SU-DHL-6 (cell line): ENCODE measurements at regions not wholly inside any gene's neighbourhood (a gene's known extent, or its start where the extent isn't known, plus 50 kb on each side); places are given as distances from the start of the nearest gene placed in this dataset.

Source experiments
- H2AFZ ChIP-seq: fragments of 200-600 bp; sonication (generic); 2 replicates; pipeline ENCODE4 v1.6.1; 2014; ENCODE audit warnings: low read depth, mild to moderate bottlenecking, moderate library complexity, mixed read lengths, antibody characterized with exemption, low read length; ENCODE audit not compliant: severe bottlenecking
- H3F3A ChIP-seq: fragments of 200-600 bp; shearing (Covaris generic); 2 replicates; pipeline ENCODE4 v1.6.0; 2016; ENCODE audit warnings: antibody characterized with exemption, mild to moderate bottlenecking; ENCODE audit not compliant: insufficient read depth
- H3K27ac ChIP-seq: fragments of 200-600 bp; sonication (generic); 2 replicates; pipeline ENCODE4 v1.5.1; 2016; ENCODE audit warnings: low read depth, mild to moderate bottlenecking, low read length, moderate library complexity, mixed read lengths
- H3K27me3 ChIP-seq: fragments of 200-600 bp; sonication (generic), shearing (Covaris generic); 2 replicates; pipeline ENCODE4 v1.6.0; 2014; ENCODE audit warnings: mild to moderate bottlenecking, low read length
- H3K36me3 ChIP-seq: fragments of 200-600 bp; sonication (generic); 2 replicates; pipeline ENCODE4 v1.6.1; 2014; ENCODE audit warnings: mild to moderate bottlenecking, low read length, mixed read lengths
- H3K4me2 ChIP-seq: fragments of 300-600, 200-600 bp; shearing (Covaris generic), sonication (generic); 2 replicates; pipeline ENCODE4 v1.6.0; 2014; ENCODE audit warnings: low read length, low read depth, mild to moderate bottlenecking; ENCODE audit not compliant: poor library complexity, severe bottlenecking
- H3K4me3 ChIP-seq: fragments of 200-600 bp; sonication (generic); 2 replicates; pipeline ENCODE4 v1.5.1; 2014; ENCODE audit warnings: antibody characterized with exemption, low read length, mild to moderate bottlenecking, mixed read lengths; ENCODE audit not compliant: insufficient read depth, poor library complexity, severe bottlenecking
- H3K79me2 ChIP-seq: fragments of 200-600 bp; sonication (generic); 2 replicates; pipeline ENCODE4 v1.6.1; 2014; ENCODE audit warnings: mild to moderate bottlenecking, low read length, moderate library complexity; ENCODE audit not compliant: insufficient read depth
- H3K9ac ChIP-seq: fragments of 200-600 bp; sonication (generic); 2 replicates; pipeline ENCODE4 v1.7.0; 2014; ENCODE audit warnings: mild to moderate bottlenecking, low read length
- H3K9me2 ChIP-seq: fragments of 200-600 bp; sonication (generic); replicated peaks from 2 replicates; pipeline ENCODE4 v1.6.1; 2014; ENCODE audit warnings: low read length; ENCODE audit not compliant: insufficient read depth
- H3K9me3 ChIP-seq: fragments of 200-600 bp; sonication (generic); 2 replicates; pipeline ENCODE4 v1.6.1; 2014; ENCODE audit warnings: low read length, mixed read lengths; ENCODE audit not compliant: insufficient read depth
- H4K20me1 ChIP-seq: fragments of 200-600 bp; sonication (generic); 2 replicates; pipeline ENCODE4 v1.6.1; 2014; ENCODE audit warnings: low read depth, mild to moderate bottlenecking, antibody characterized with exemption, low read length, moderate library complexity, mixed read lengths
- EZH2phosphoT487 ChIP-seq: fragments of 200-600 bp; sonication (generic), shearing (Covaris generic); conservative IDR thresholded peaks from 2 replicates; pipeline ENCODE4 v1.6.1; 2018; ENCODE audit warnings: mild to moderate bottlenecking, antibody characterized with exemption, low read length, moderate library complexity, mixed read lengths
- TF ChIP-seq, protein P1 (sequence below): fragments of 200-600 bp; sonication (generic); IDR thresholded peaks from one replicate; pipeline ENCODE4 v1.5.1; 2017; ENCODE audit warnings: antibody characterized with exemption, mild to moderate bottlenecking, low read length, moderate library complexity; ENCODE audit not compliant: insufficient read depth, poor library complexity, severe bottlenecking

DNA sequence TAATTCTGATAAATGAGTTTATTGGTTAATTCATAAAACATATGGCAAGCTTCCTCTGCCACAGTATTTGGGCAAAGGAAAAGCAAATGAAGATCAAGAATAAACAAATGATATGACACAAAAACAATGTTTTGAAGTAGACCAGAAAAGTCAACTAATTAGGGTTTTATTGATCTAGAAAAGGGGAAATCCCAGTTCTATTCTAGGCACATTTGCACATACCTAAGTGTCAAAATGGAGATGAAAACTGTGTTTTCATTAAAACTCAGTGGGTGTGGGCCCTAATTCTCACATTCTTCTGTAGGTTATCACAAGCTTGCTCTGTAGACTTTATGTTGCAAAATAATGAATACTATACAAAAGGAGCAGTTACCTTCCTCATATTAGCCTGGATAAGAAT is 69.0 kb upstream of the TENT5A start:
- H3K9me2 ChIP-seq: no peaks in the 10 kb centered on the region
- H3K27ac ChIP-seq: no peak overlapping the region
- TF ChIP-seq EZH2phosphoT487: no peak
- TF ChIP-seq, protein P1, sequence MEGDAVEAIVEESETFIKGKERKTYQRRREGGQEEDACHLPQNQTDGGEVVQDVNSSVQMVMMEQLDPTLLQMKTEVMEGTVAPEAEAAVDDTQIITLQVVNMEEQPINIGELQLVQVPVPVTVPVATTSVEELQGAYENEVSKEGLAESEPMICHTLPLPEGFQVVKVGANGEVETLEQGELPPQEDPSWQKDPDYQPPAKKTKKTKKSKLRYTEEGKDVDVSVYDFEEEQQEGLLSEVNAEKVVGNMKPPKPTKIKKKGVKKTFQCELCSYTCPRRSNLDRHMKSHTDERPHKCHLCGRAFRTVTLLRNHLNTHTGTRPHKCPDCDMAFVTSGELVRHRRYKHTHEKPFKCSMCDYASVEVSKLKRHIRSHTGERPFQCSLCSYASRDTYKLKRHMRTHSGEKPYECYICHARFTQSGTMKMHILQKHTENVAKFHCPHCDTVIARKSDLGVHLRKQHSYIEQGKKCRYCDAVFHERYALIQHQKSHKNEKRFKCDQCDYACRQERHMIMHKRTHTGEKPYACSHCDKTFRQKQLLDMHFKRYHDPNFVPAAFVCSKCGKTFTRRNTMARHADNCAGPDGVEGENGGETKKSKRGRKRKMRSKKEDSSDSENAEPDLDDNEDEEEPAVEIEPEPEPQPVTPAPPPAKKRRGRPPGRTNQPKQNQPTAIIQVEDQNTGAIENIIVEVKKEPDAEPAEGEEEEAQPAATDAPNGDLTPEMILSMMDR: no peak
- no peak overlapping the region for H3K4me2 ChIP-seq
- no peaks in the 10 kb centered on the region for H3K79me2 ChIP-seq
- no peak overlapping the region for H3K4me3 ChIP-seq
- no peak overlapping the region for H3K9ac ChIP-seq
- H3K9me3 ChIP-seq: 0 out of 2 replicates have a peak, but pooled peaks cover 3% of the 10 kb centered on the region
- no peaks in the 10 kb centered on the region for H4K20me1 ChIP-seq
- no peaks in the 10 kb centered on the region for H3F3A ChIP-seq
- no peak overlapping the region for H2AFZ ChIP-seq
- no peaks in the 10 kb centered on the region for H3K36me3 ChIP-seq
- H3K27me3 ChIP-seq: no peaks in the 10 kb centered on the region

DNA sequence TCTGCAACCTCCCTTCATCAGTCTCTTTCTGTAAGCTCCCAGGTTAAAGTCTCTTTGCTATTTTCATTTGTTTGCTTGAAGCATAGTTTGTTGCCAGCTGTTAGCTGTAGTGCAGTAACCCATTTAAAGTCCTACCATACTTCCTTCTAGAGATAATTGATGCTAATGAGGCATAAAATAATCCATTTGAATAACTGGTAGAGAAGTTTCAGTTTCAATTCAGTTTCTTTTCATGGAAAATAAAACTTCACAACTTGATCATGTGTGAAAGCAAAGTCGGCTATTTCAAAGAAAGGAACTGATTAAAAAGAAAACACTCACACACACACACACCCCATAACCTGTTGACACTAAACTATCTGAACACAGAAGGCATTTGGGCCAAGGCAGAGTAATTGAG is 68.5 kb upstream of the TENT5A start:
- Histone ChIP-seq H4K20me1 (no peaks in the 10 kb centered on the region), H3K9me2 (no peaks in the 10 kb centered on the region), H3K9ac (no peak overlapping the region), H3K4me3 (no peak overlapping the region), H3K27ac (no peak overlapping the region), H3K9me3 (0 out of 2 replicates have a peak, but pooled peaks cover 3% of the 10 kb centered on the region), H3K4me2 (no peak overlapping the region), H3K36me3 (no peaks in the 10 kb centered on the region), H2AFZ (no peak overlapping the region), H3F3A (no peaks in the 10 kb centered on the region), H3K79me2 (no peaks in the 10 kb centered on the region), H3K27me3 (no peaks in the 10 kb centered on the region)
- TF ChIP-seq, protein P1: no peak
- no peak for TF ChIP-seq EZH2phosphoT487

DNA sequence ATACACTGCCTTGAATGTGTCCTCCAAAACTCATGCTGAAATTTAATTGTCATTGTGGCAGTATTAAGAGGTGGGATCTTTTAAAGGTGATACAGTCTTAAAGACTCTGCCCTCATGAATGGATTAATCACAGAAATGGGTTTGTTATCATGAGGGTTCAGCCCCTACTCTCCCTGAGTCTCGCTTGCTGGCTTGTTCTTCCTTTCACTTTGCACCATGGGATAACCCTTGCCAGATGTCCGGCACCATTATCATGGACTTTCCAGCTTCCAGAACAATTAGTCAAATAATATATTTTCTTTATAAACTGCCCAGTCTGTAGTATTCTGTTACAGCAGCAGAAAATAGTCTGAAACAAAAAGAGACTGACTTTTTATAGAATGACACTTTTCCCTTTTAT is 67.9 kb upstream of the TENT5A start:
- Histone ChIP-seq H3K79me2 (no peaks in the 10 kb centered on the region), H3K4me2 (no peak overlapping the region), H2AFZ (no peak overlapping the region), H3K27ac (no peak overlapping the region), H4K20me1 (no peaks in the 10 kb centered on the region), H3F3A (no peaks in the 10 kb centered on the region), H3K9me2 (no peaks in the 10 kb centered on the region), H3K9ac (no peak overlapping the region), H3K4me3 (no peak overlapping the region), H3K9me3 (0 out of 2 replicates have a peak, but pooled peaks cover 3% of the 10 kb centered on the region), H3K36me3 (no peaks in the 10 kb centered on the region), H3K27me3 (no peaks in the 10 kb centered on the region)
- TF ChIP-seq, protein P1: no peak
- no peak for TF ChIP-seq EZH2phosphoT487
